ENCODE measurements at regions not wholly inside any gene's neighbourhood (a gene's known extent, or its start where the extent isn't known, plus 50 kb on each side); places are given as distances from the start of the nearest gene placed in this dataset.

DNA sequence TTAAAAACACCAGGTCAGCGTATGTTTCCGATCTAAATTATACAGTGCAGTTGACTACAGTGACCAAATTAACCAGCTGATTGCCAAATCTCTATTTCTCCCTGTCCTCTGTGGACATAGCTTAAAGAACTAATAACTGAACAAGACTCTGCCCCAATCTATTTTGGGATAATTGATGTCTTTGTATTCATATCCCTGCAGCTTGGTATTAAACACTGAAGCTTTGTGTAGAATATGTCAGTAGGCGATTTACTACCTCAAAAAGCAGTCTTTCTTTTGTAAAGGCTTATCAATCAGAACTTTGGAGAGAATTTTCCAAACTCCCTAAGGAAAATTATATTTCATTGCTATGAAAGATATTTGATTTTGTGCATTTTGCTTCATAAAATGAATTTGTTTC lies 258.2 kb downstream of the SOX2 start:
- Histone ChIP-seq H3K9me3 (ENCODE audit: low read depth, low read length) (no peaks in the 10 kb centered on the region), H3K4me3 (ENCODE audit: insufficient read depth, low read length) (no peak overlapping the region), H3K4me2 (ENCODE audit: insufficient read depth, low read length) (no peak overlapping the region), H3K36me3 (ENCODE audit: insufficient read depth, low read length) (no peaks in the 10 kb centered on the region), H3K27me3 (ENCODE audit: insufficient read depth, low read length) (no peaks in the 10 kb centered on the region), H2AFZ (ENCODE audit: low read length) (no peak overlapping the region), H3K4me1 (ENCODE audit: insufficient read depth, low read length) (no peaks in the 10 kb centered on the region), H3K79me2 (ENCODE audit: insufficient read depth, low read length) (no peaks in the 10 kb centered on the region), H4K20me1 (ENCODE audit: insufficient read depth, low read length) (no peaks in the 10 kb centered on the region), H3K27ac (ENCODE audit: low read depth, low read length) (no peak overlapping the region)
- TF ChIP-seq, protein P1, sequence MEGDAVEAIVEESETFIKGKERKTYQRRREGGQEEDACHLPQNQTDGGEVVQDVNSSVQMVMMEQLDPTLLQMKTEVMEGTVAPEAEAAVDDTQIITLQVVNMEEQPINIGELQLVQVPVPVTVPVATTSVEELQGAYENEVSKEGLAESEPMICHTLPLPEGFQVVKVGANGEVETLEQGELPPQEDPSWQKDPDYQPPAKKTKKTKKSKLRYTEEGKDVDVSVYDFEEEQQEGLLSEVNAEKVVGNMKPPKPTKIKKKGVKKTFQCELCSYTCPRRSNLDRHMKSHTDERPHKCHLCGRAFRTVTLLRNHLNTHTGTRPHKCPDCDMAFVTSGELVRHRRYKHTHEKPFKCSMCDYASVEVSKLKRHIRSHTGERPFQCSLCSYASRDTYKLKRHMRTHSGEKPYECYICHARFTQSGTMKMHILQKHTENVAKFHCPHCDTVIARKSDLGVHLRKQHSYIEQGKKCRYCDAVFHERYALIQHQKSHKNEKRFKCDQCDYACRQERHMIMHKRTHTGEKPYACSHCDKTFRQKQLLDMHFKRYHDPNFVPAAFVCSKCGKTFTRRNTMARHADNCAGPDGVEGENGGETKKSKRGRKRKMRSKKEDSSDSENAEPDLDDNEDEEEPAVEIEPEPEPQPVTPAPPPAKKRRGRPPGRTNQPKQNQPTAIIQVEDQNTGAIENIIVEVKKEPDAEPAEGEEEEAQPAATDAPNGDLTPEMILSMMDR (IDR thresholded peaks at IDR 0.05; ENCODE audit: extremely low read depth, low read depth, low read length) = no peak
- DNase-seq (ENCODE audit: insufficient read length, low spot score, missing footprints) = no peak

DNA sequence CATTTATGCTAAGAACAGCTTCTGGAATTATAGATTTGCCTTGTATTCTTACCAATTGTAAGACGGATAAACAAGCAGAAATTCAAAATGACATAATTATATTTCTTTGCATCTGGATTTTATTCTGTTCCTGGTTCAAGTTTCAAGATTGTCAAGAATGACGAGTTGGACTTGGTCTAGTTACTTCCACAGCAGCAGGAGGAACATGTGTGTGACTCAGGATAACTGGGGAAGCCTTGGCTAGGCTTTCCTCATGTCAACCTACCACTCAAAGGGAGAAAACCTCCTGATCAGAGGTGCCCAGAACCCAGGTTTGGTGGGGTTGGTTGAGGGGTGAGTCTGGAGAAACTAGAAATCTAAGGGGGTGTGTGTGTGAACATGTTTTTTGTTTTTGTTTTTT lies 259.7 kb downstream of the SOX2 start:
- Histone ChIP-seq H3K27ac (ENCODE audit: low read depth, low read length) (no peak overlapping the region), H3K4me1 (ENCODE audit: insufficient read depth, low read length) (no peaks in the 10 kb centered on the region), H3K9me3 (ENCODE audit: low read depth, low read length) (no peaks in the 10 kb centered on the region), H4K20me1 (ENCODE audit: insufficient read depth, low read length) (no peaks in the 10 kb centered on the region), H3K4me2 (ENCODE audit: insufficient read depth, low read length) (no peak overlapping the region), H3K27me3 (ENCODE audit: insufficient read depth, low read length) (no peaks in the 10 kb centered on the region), H2AFZ (ENCODE audit: low read length) (no peak overlapping the region), H3K4me3 (ENCODE audit: insufficient read depth, low read length) (no peak overlapping the region), H3K36me3 (ENCODE audit: insufficient read depth, low read length) (no peaks in the 10 kb centered on the region), H3K79me2 (ENCODE audit: insufficient read depth, low read length) (no peaks in the 10 kb centered on the region)
- TF ChIP-seq, protein P1 (IDR thresholded peaks at IDR 0.05; ENCODE audit: extremely low read depth, low read depth, low read length) = no peak
- DNase-seq (ENCODE audit: insufficient read length, low spot score, missing footprints) = no peak

DNA sequence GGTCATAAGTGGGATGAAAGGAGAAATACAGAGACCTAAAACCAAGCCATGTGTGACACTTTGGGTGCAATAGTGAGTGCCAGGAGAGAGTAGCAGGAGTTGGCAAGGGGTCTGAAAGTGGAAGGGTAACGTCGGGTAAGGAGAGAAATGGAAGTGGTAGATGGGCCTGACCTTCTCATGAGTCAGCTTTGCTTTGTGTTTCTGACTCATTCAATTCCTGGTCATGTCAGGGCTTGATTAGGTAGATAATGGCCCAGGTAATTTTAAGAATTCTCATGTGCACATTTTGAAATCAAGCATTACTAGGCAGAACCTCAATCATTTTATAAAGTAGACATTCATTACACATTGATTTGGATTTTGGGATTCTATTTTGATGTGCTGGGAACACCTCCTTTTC lies 262.5 kb downstream of the SOX2 start:
- no peak overlapping the region for H3K27ac ChIP-seq (ENCODE audit: low read depth, low read length)
- TF ChIP-seq, protein P1 (IDR thresholded peaks at IDR 0.05; ENCODE audit: extremely low read depth, low read depth, low read length) = no peak
- H3K4me2 ChIP-seq (ENCODE audit: insufficient read depth, low read length) = no peak overlapping the region
- no peaks in the 10 kb centered on the region for H3K79me2 ChIP-seq (ENCODE audit: insufficient read depth, low read length)
- H3K27me3 ChIP-seq (ENCODE audit: insufficient read depth, low read length) = no peaks in the 10 kb centered on the region
- H4K20me1 ChIP-seq (ENCODE audit: insufficient read depth, low read length) = no peaks in the 10 kb centered on the region
- H3K4me1 ChIP-seq (ENCODE audit: insufficient read depth, low read length) = no peaks in the 10 kb centered on the region
- no peaks in the 10 kb centered on the region for H3K9me3 ChIP-seq (ENCODE audit: low read depth, low read length)
- H2AFZ ChIP-seq (ENCODE audit: low read length) = no peak overlapping the region
- no peak overlapping the region for H3K4me3 ChIP-seq (ENCODE audit: insufficient read depth, low read length)
- DNase-seq (ENCODE audit: insufficient read length, low spot score, missing footprints) = no peak
- H3K36me3 ChIP-seq (ENCODE audit: insufficient read depth, low read length) = no peaks in the 10 kb centered on the region

DNA sequence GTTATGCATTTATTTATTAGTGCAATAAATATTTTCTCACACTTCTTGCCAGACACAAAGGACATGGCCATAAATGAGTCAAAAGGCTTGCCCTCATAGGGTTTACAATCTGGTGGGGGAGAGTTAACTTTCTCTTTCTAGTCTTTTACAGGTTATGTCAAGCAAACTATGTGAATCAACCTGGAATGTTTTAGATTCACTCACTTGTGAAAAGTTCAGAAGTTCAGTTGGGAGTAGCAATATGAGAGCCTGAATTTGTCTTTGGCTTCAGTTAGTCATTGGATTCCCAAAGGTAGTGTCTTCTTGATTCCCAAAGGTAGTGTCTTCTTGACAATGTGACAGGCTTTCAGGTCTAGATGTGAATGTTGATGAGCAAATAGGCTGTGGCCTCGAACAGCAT lies 264.8 kb downstream of the SOX2 start:
- Histone ChIP-seq H3K27ac (ENCODE audit: low read depth, low read length) (no peak overlapping the region), H3K27me3 (ENCODE audit: insufficient read depth, low read length) (no peaks in the 10 kb centered on the region), H4K20me1 (ENCODE audit: insufficient read depth, low read length) (no peaks in the 10 kb centered on the region), H3K36me3 (ENCODE audit: insufficient read depth, low read length) (no peaks in the 10 kb centered on the region), H3K9me3 (ENCODE audit: low read depth, low read length) (no peaks in the 10 kb centered on the region), H3K79me2 (ENCODE audit: insufficient read depth, low read length) (no peaks in the 10 kb centered on the region), H2AFZ (ENCODE audit: low read length) (no peak overlapping the region), H3K4me2 (ENCODE audit: insufficient read depth, low read length) (no peak overlapping the region), H3K4me3 (ENCODE audit: insufficient read depth, low read length) (no peak overlapping the region), H3K4me1 (ENCODE audit: insufficient read depth, low read length) (no peaks in the 10 kb centered on the region)
- DNase-seq (ENCODE audit: insufficient read length, low spot score, missing footprints) = no peak
- TF ChIP-seq, protein P1 (IDR thresholded peaks at IDR 0.05; ENCODE audit: extremely low read depth, low read depth, low read length) = no peak
